HCT116 (cell line): ENCODE measurements at regions not wholly inside any gene's neighbourhood (a gene's known extent, or its start where the extent isn't known, plus 50 kb on each side); places are given as distances from the start of the nearest gene placed in this dataset.

Experiments used
- ATAC-seq: fragments of 200-7000 bp; cut with Tn5 transposase; 2 replicates; pipeline ENCODE4 v1.9.1; 2020; ENCODE audit warnings: mild to moderate bottlenecking, moderate library complexity
- BruUV-seq: library from RNA; stranded (reverse); fragments of 400-500 nt; replicated peaks from 2 replicates; lab custom pipeline; 2021; lab: Mats Ljungman, UMichigan
- CTCF ChIA-PET: fragments of 300-600 bp; sonication (Branson Sonifier 250); formaldehyde crosslinking; loops from one replicate; lab custom pipeline; 2021; ENCODE audit warnings: antibody characterized with exemption; lab: Charles Lee
- POLR2A ChIA-PET: fragments of 300-600, 350-600 bp; sonication (Branson Sonifier 250); formaldehyde crosslinking; loops from one replicate; lab custom pipeline; 2021; ENCODE audit warnings: antibody characterized with exemption; lab: Charles Lee
- RAD21 ChIA-PET, 2 experiments: fragments of 300-600 bp; sonication (Branson Sonifier 250); formaldehyde crosslinking; loops; one replicate each; lab custom pipeline; 2023; ENCODE audit warnings: low total read pairs in 2 of 2; ENCODE audit not compliant: uncharacterized antibody in 2 of 2, unreplicated experiment in 2 of 2, low non-redundant PET in 1 of 2; lab: Charles Lee
- DNase-seq: peaks from one replicate; pipeline ENCODE4 v3.0.0-alpha.2; 2010; ENCODE audit warnings: low read depth, low spot score
- H2AFZ ChIP-seq: fragments of 200-600 bp; shearing (Covaris generic), sonication (generic); 2 replicates; pipeline ENCODE4 v1.6.1; 2017; ENCODE audit warnings: low read depth, mixed run types, mixed read lengths, antibody characterized with exemption, low read length; ENCODE audit not compliant: poor library complexity, severe bottlenecking
- H3K27ac ChIP-seq: 2 replicates; pipeline ENCODE4 v1.5.1; 2012; ENCODE audit warnings: low read depth, low read length
- H3K27me3 ChIP-seq: fragments of 200-600 bp; sonication (generic); 2 replicates; pipeline ENCODE4 v1.6.1; 2016; ENCODE audit warnings: mixed run types, low read length, mixed read lengths; ENCODE audit not compliant: insufficient read depth
- H3K36me3 ChIP-seq, 2 experiments: fragments of 200-500 bp in 1 of 2; fragments of 200-600 bp in 1 of 2; sonication (Bioruptor generic) in 1 of 2; sonication (generic) in 1 of 2; 2 replicates each; pipeline versions ENCODE4 v1.5.1 to v1.6.1; 2014 to 2016; ENCODE audit warnings: low read length in 2 of 2, inconsistent platforms in 1 of 2, mixed read lengths in 1 of 2, mixed run types in 1 of 2; ENCODE audit not compliant: insufficient read depth in 2 of 2, control insufficient read depth in 1 of 2
- H3K4me1 ChIP-seq, 2 experiments: fragments of 200-600 bp in 1 of 2; sonication (generic) in 1 of 2; 2 replicates each; pipeline versions ENCODE4 v1.5.1 to v1.6.1; 2012 to 2017; ENCODE audit warnings: low read length in 2 of 2, inconsistent platforms in 1 of 2, mild to moderate bottlenecking in 1 of 2, mixed read lengths in 1 of 2, mixed run types in 1 of 2, moderate library complexity in 1 of 2; ENCODE audit not compliant: insufficient read depth in 2 of 2, control insufficient read depth in 1 of 2
- H3K4me2 ChIP-seq: fragments of 200-600 bp; sonication (generic); 2 replicates; pipeline ENCODE4 v1.6.1; 2017; ENCODE audit warnings: mixed run types, low read length, mixed read lengths
- H3K4me3 ChIP-seq, 2 experiments: fragments of 200-600 bp in 1 of 2; sonication (generic) in 1 of 2; replicated peaks in 1 of 2; 2 replicates each; pipeline ENCODE4 v1.5.1; 2011 to 2016; ENCODE audit warnings: low read length in 2 of 2, control low read depth in 1 of 2, low read depth in 1 of 2, mild to moderate bottlenecking in 1 of 2, mixed read lengths in 1 of 2, mixed run types in 1 of 2
- H3K79me2 ChIP-seq: fragments of 200-600 bp; sonication (generic); 2 replicates; pipeline ENCODE4 v1.6.1; 2017; ENCODE audit warnings: mild to moderate bottlenecking, mixed run types, low read length, moderate library complexity, mixed read lengths; ENCODE audit not compliant: insufficient read depth
- H3K9ac ChIP-seq: fragments of 200-600 bp; sonication (generic); 2 replicates; pipeline ENCODE4 v1.6.1; 2016; ENCODE audit warnings: low read length, mixed read lengths
- H3K9me2 ChIP-seq: fragments of 200-600 bp; sonication (generic), shearing (Covaris generic); 2 replicates; pipeline ENCODE4 v1.6.1; 2017; ENCODE audit warnings: mixed run types, mild to moderate bottlenecking, moderate library complexity; ENCODE audit not compliant: insufficient read depth
- H3K9me3 ChIP-seq, 2 experiments: fragments of 200-500 bp in 1 of 2; fragments of 200-600 bp in 1 of 2; sonication (Bioruptor generic) in 1 of 2; sonication (generic) in 1 of 2; 2 replicates each; pipeline ENCODE4 v1.6.1; 2014 to 2017; ENCODE audit warnings: low read length in 2 of 2, mixed read lengths in 2 of 2, inconsistent platforms in 1 of 2, low read depth in 1 of 2, mild to moderate bottlenecking in 1 of 2, mixed run types in 1 of 2, moderate library complexity in 1 of 2; ENCODE audit not compliant: control insufficient read depth in 1 of 2, insufficient read depth in 1 of 2
- H4K20me1 ChIP-seq: fragments of 200-600 bp; sonication (generic), shearing (Covaris generic); 2 replicates; pipeline ENCODE4 v1.6.1; 2017; ENCODE audit warnings: mixed run types, mild to moderate bottlenecking, moderate library complexity; ENCODE audit not compliant: insufficient read depth
- ATF3 ChIP-seq: IDR thresholded peaks from 2 replicates; pipeline ENCODE4 v1.6.1; 2012
- ELF1 ChIP-seq: IDR thresholded peaks from 2 replicates; pipeline ENCODE4 v1.6.1; 2012; ENCODE audit warnings: low read depth, borderline replicate concordance
- POLR2A ChIP-seq: IDR thresholded peaks from 2 replicates; pipeline ENCODE4 v1.7.0; 2011; ENCODE audit warnings: borderline replicate concordance; ENCODE audit not compliant: insufficient read depth, insufficient read length; ENCODE audit errors: extremely low read depth
- RAD21 ChIP-seq: IDR thresholded peaks from 2 replicates; pipeline ENCODE4 v1.6.1; 2012; ENCODE audit warnings: low read depth, mild to moderate bottlenecking
- SP1 ChIP-seq: IDR thresholded peaks from 2 replicates; pipeline ENCODE4 v1.6.1; 2012; ENCODE audit warnings: low read depth
- SRF ChIP-seq: IDR thresholded peaks from 2 replicates; pipeline ENCODE4 v1.6.1; 2012; ENCODE audit warnings: low read depth
- TCF7L2 ChIP-seq: IDR thresholded peaks from 2 replicates; pipeline ENCODE4 v1.7.0; 2011; ENCODE audit warnings: borderline replicate concordance, inconsistent platforms; ENCODE audit not compliant: insufficient read depth, insufficient read length; ENCODE audit errors: extremely low read depth
- ZBTB33 ChIP-seq: IDR thresholded peaks from 2 replicates; pipeline ENCODE4 v1.6.1; 2011; ENCODE audit warnings: mild to moderate bottlenecking, low read length, moderate library complexity; ENCODE audit not compliant: insufficient replicate concordance; ENCODE audit errors: extremely low read depth
- ZNF274 ChIP-seq: fragments of 200-500 bp; sonication (Bioruptor generic); IDR thresholded peaks from 2 replicates; pipeline ENCODE4 v1.6.1; 2014; ENCODE audit warnings: mild to moderate bottlenecking, low read depth, low read length, inconsistent platforms
- intact Hi-C: fragments of 100-400 bp; cut with micrococcal nuclease; formaldehyde crosslinking; loops from 2 replicates; pipeline ENCODE4 v1.10.0; 2022

- TF ChIP-seq ZBTB33 (no peak), RAD21 (no peak), SRF (no peak)
These were observed 299.2 kb upstream of the SKOR2 start (continued) for GRCh38 chr18:47550611-47551010.

DNA sequence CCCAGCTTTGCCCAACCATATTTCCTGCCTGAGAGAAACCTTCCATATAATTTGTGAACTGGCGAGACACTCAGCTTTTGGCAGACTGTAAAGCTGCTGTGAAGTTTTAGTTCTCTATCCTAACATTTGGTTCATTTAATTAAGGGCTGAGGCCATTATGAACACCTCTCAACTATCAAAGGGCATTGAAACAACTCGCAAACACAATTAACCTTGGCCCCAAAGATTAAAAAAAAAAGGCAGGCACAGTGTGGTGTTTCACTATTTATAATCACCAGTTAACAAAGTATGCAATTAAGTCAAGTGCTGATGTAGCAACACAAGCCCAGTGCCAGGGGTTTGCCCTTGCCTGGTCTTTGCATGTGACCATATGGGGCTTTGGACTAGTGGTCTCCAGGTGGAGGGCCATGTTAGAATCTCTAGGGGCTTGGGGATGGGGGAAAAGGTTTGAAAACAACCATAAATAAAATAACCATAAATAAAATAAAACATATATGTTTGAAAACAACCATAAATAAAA, 297.6 kb upstream of the SKOR2 start:
- Histone ChIP-seq H3K79me2 (no peaks in the 10 kb centered on the region), H2AFZ (no peak overlapping the region), H3K27ac (no peak overlapping the region), H3K4me1 (no peaks in the 10 kb centered on the region), H4K20me1 (no peaks in the 10 kb centered on the region), H3K36me3 (no peaks in the 10 kb centered on the region), H3K9me3 (no peaks in the 10 kb centered on the region), H3K27me3 (peaks cover 72% of the 10 kb centered on the region), H3K4me2 (no peak overlapping the region), H3K9me2 (no peaks in the 10 kb centered on the region), H3K9ac (no peak overlapping the region), H3K4me3 (no peak overlapping the region)
- RAD21 ChIA-PET = no interaction called here
- POLR2A ChIA-PET = no interaction called here
- no peak for TF ChIP-seq ATF3
- TF ChIP-seq POLR2A = no peak
- TF ChIP-seq ELF1 = no peak
- TF ChIP-seq SP1 = no peak
- no peak for TF ChIP-seq ZNF274
- TF ChIP-seq TCF7L2 = no peak
- TF ChIP-seq RAD21 = no peak
- no peak for TF ChIP-seq SRF
- no peak for ATAC-seq
- intact Hi-C loops = no loop called here
- BruUV-seq = no TSS peak
- CTCF ChIA-PET = no interaction called here
- no peak for DNase-seq
